Lung (tissue), 11 donors: ENCODE measurements at regions not wholly inside any gene's neighbourhood (a gene's known extent, or its start where the extent isn't known, plus 50 kb on each side); places are given as distances from the start of the nearest gene placed in this dataset.

Source experiments
- ATAC-seq: fragments of 200-7000 bp; cut with Tn5 transposase; one replicate; pipeline ENCODE4 v1.9.1; 2020; ENCODE audit warnings: moderate number of reproducible peaks; ENCODE audit not compliant: insufficient read depth, low FRiP score
- DNase-seq, 3 donors: peaks; one replicate each; pipeline ENCODE4 v3.0.0-alpha.2; 2013 to 2017
- H3K27ac ChIP-seq, 2 donors: one replicate each; pipeline ENCODE4 v1.5.1; 2013; ENCODE audit warnings: mild to moderate bottlenecking in 2 of 2, moderate library complexity in 2 of 2, control low read depth in 1 of 2, inconsistent platforms in 1 of 2, low read depth in 1 of 2, low read length in 1 of 2
- H3K27me3 ChIP-seq, 3 donors: one replicate each; pipeline ENCODE4 v1.5.1; 2013; ENCODE audit warnings: low read length in 2 of 3; ENCODE audit not compliant: control insufficient read depth in 3 of 3, insufficient read depth in 3 of 3
- H3K36me3 ChIP-seq, 4 donors: one replicate each; pipeline ENCODE4 v1.5.1; 2013; ENCODE audit warnings: low read length in 4 of 4, mild to moderate bottlenecking in 1 of 4, moderate library complexity in 1 of 4; ENCODE audit not compliant: control insufficient read depth in 4 of 4, insufficient read depth in 4 of 4
- H3K4me1 ChIP-seq, 5 donors: one replicate each; pipeline ENCODE4 v1.5.1; 2013; ENCODE audit warnings: low read length in 5 of 5, mild to moderate bottlenecking in 2 of 5, moderate library complexity in 1 of 5; ENCODE audit not compliant: control insufficient read depth in 5 of 5, insufficient read depth in 5 of 5
- H3K4me3 ChIP-seq: one replicate; pipeline ENCODE4 v1.5.1; 2013; ENCODE audit warnings: mild to moderate bottlenecking, control low read depth, moderate library complexity
- H3K9ac ChIP-seq, 2 donors: one replicate each; pipeline ENCODE4 v1.5.1; 2013; ENCODE audit warnings: low read length in 2 of 2, control low read depth in 1 of 2; ENCODE audit not compliant: insufficient read depth in 1 of 2
- H3K9me3 ChIP-seq, 4 donors: one replicate each; pipeline ENCODE4 v1.5.1; 2013; ENCODE audit warnings: low read length in 3 of 4, mild to moderate bottlenecking in 1 of 4, moderate library complexity in 1 of 4; ENCODE audit not compliant: control insufficient read depth in 4 of 4, insufficient read depth in 3 of 4
- WGBS, 2 donors: extraction: QIAGEN DNeasy Blood & Tissue Kit; methylation state at CpG; one replicate each; pipeline ENCODE4 v1.1.7; 2013; 5-methylcytosine and 5-hydroxymethylcytosine counted together
- TF ChIP-seq, protein P1 (sequence below): IDR thresholded peaks from 2 replicates; pipeline ENCODE4 v1.5.1; 2012; ENCODE audit warnings: mild to moderate bottlenecking; ENCODE audit errors: control extremely low read depth, extremely low read depth
- donor health status: control.
- donor health status: control.
- donor health status: Bipolar disorder and iron deficiency.
- donor health status: healthy.
- donor health status: DM: yes; HTN: yes; CAD: no.

DNA sequence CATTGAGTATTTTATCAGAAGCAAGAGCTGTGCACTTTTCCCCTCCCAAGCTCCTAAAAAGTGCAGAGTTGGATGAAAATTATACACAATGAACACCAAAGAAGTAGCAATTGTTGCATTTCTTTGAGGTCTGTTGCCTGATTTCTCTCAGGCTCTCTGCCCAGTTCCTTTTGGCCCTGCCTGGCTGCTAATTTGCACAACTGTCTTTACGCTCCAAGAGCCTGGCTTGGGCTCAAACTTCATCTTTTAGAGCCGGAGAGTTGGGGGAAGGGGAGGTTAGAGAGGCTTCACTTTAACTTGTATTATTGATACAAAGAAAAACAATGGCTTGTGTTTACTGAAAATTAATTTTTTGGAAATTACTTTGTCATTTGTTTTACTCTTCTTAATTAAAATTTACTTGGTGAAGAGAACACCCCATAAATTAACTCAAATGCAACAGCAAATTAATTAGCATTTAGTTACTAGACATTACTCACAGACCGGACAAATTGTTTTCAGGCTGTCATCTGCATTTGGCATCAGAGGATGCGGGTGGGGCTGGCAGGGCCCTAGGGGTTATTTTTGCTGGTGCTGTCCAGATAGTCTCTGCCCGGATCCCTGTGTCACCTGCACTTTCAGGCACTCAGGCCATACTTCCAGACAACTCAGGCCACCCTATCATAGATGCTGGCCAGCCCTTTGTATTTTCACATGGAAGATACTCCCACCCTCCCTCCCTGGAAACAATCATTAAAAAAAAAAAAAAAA, 407.3 kb downstream of the NXPE2 start:
- peaks cover 0 to 18% (median 0%) of the 10 kb centered on the region in 3 donors for H3K27me3 ChIP-seq
- no peak for ATAC-seq
- H3K27ac ChIP-seq, result no peak overlapping the region
- no peak overlapping the region for H3K4me3 ChIP-seq
- peaks cover 0 to 13% (median 0%) of the 10 kb centered on the region in 5 donors for H3K4me1 ChIP-seq
- TF ChIP-seq, protein P1, sequence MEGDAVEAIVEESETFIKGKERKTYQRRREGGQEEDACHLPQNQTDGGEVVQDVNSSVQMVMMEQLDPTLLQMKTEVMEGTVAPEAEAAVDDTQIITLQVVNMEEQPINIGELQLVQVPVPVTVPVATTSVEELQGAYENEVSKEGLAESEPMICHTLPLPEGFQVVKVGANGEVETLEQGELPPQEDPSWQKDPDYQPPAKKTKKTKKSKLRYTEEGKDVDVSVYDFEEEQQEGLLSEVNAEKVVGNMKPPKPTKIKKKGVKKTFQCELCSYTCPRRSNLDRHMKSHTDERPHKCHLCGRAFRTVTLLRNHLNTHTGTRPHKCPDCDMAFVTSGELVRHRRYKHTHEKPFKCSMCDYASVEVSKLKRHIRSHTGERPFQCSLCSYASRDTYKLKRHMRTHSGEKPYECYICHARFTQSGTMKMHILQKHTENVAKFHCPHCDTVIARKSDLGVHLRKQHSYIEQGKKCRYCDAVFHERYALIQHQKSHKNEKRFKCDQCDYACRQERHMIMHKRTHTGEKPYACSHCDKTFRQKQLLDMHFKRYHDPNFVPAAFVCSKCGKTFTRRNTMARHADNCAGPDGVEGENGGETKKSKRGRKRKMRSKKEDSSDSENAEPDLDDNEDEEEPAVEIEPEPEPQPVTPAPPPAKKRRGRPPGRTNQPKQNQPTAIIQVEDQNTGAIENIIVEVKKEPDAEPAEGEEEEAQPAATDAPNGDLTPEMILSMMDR, result no peak
- peaks cover 0 to 5% (median 0%) of the 10 kb centered on the region in 4 donors for H3K9me3 ChIP-seq
- no peaks in the 10 kb centered on the region for H3K36me3 ChIP-seq
- 65 to 73% methylated on average over 5 of the region's 5 CpGs for WGBS, 2 donors
- DNase-seq, result peak; percentile 71 to 95 (median 91)
- no peak overlapping the region for H3K9ac ChIP-seq

DNA sequence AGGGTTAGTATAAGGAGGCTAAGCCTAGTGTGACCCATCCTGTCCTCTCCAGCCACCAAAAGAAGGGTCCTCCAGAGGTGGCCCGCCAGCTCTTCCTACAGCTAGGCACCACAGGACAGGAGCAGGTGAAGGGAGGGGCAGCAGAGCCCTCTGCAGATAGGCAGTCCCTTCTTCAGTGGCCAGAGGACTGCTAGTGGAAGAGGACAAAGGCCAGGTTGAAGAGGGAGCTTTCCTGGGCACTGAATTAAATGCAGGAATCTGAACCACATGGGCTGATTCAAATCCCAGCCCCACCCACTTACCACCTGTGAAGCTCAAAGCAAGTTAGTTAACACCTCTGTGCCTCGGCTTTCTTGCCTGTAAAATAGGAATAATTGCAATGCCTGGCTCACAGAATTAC, 409.5 kb downstream of the NXPE2 start:
- no peaks in the 10 kb centered on the region for H3K27me3 ChIP-seq
- no peak overlapping the region for H3K9ac ChIP-seq
- DNase-seq, result no peak
- peaks cover 0 to 5% (median 0%) of the 10 kb centered on the region in 4 donors for H3K9me3 ChIP-seq
- no peak overlapping the region for H3K27ac ChIP-seq
- no peak for ATAC-seq
- TF ChIP-seq, protein P1, result no peak
- H3K4me3 ChIP-seq, result no peak overlapping the region
- WGBS, 2 donors, result 79 to 86% methylated on average over 2 of the region's 2 CpGs
- no peaks in the 10 kb centered on the region for H3K36me3 ChIP-seq
- peaks cover 0 to 13% (median 0%) of the 10 kb centered on the region in 5 donors for H3K4me1 ChIP-seq

DNA sequence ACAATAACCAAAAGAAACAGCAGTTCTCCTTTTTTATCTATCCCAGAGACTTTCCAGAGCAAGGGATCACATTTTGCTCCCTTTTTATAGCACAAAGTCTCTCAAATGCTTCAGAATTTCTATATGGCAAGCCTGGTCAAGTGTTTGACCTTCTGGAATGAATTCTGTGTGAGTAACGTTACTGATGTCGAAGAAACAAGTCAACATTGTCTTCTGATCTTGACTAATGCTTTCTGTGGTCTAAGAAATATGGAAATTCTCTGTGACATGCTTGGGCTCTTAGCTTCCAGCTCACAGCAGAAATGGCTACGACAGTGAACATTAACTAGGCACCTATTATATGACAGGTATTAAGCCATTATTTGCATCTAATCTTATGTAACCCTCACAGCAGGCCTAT, 411.7 kb downstream of the CADM1 start:
- H3K4me3 ChIP-seq, result no peak overlapping the region
- no peak for DNase-seq
- H3K27me3 ChIP-seq, result no peaks in the 10 kb centered on the region
- H3K36me3 ChIP-seq, result no peaks in the 10 kb centered on the region
- H3K27ac ChIP-seq, result no peak overlapping the region
- no peaks in the 10 kb centered on the region for H3K4me1 ChIP-seq
- ATAC-seq, result no peak
- no peak overlapping the region for H3K9ac ChIP-seq
- peaks cover 0 to 3% (median 0%) of the 10 kb centered on the region in 4 donors for H3K9me3 ChIP-seq
- TF ChIP-seq, protein P1, result no peak
- 71 to 89% methylated on average over 3 of the region's 3 CpGs for WGBS, 2 donors
